ENCODE measurements at regions not wholly inside any gene's neighbourhood (a gene's known extent, or its start where the extent isn't known, plus 50 kb on each side); places are given as distances from the start of the nearest gene placed in this dataset.

GRCh38 chr15:85324202-85324601 is 56.2 kb upstream of the AKAP13 start:
- TF ChIP-seq POLR2A (IDR thresholded peaks at IDR 0.05) (no peak), CTCF (IDR thresholded peaks at IDR 0.05) (no peak)
